Testis (tissue), 2 donors: ENCODE measurements at regions not wholly inside any gene's neighbourhood (a gene's known extent, or its start where the extent isn't known, plus 50 kb on each side); places are given as distances from the start of the nearest gene placed in this dataset.

ENCODE experiments used
- DNase-seq: peaks from one replicate; pipeline ENCODE4 v3.0.0-alpha.2; 2019
- H3K27ac ChIP-seq, 2 donors: fragments of 200-600 bp; sonication (generic); one replicate each; pipeline ENCODE4 v1.5.1; 2019
- H3K27me3 ChIP-seq: fragments of 200-600 bp; sonication (generic); one replicate; pipeline ENCODE4 v1.5.1; 2019
- H3K36me3 ChIP-seq: fragments of 200-600 bp; sonication (generic); one replicate; pipeline ENCODE4 v1.5.1; 2017; ENCODE audit warnings: low read depth; ENCODE audit errors: missing control alignments
- H3K4me1 ChIP-seq: fragments of 200-600 bp; sonication (generic); one replicate; pipeline ENCODE4 v1.5.1; 2019
- H3K4me3 ChIP-seq, 2 donors: fragments of 200-600 bp; sonication (generic); one replicate each; pipeline ENCODE4 v1.5.1; 2017 to 2019
- H3K9me3 ChIP-seq: fragments of 200-600 bp; sonication (generic); one replicate; pipeline ENCODE4 v1.5.1; 2017
- CTCF ChIP-seq, 3 experiments: fragments of 450-650 bp in 2 of 3; fragments of 200-600 bp in 1 of 3; sonication (generic) in 1 of 3; IDR thresholded peaks; one replicate each; pipeline ENCODE4 v1.5.1; 2016 to 2019; ENCODE audit warnings: antibody characterized with exemption in 3 of 3, mild to moderate bottlenecking in 2 of 3, moderate library complexity in 1 of 3
- POLR2A ChIP-seq: fragments of 450-650 bp; IDR thresholded peaks from one replicate; pipeline ENCODE4 v1.6.1; 2017; ENCODE audit warnings: antibody characterized with exemption, mild to moderate bottlenecking, moderate library complexity
- WGBS, 2 donors: methylation state at CpG; one replicate each; pipeline ENCODE4 v1.1.5; 2018; 5-methylcytosine and 5-hydroxymethylcytosine counted together
- intact Hi-C: fragments of 100-400 bp; cut with DNase I; formaldehyde crosslinking; loops from one replicate; pipeline ENCODE4 v1.15.1; 2023; ENCODE audit warnings: low total_unique reads

GRCh38 chr12:93032758-93033157 is 103.7 kb upstream of the EEA1 start:
- Histone ChIP-seq H3K4me1 (no peaks in the 10 kb centered on the region), H3K27ac (no peak overlapping the region), H3K36me3 (no peaks in the 10 kb centered on the region), H3K9me3 (no peaks in the 10 kb centered on the region), H3K27me3 (no peaks in the 10 kb centered on the region), H3K4me3 (no peak overlapping the region)
- TF ChIP-seq POLR2A (no peak), CTCF (IDR thresholded peaks at IDR 0.05) (no peak)
- intact Hi-C loops: no loop called here
- no peak for DNase-seq

GRCh38 chr12:93033948-93034347 is 104.9 kb upstream of the EEA1 start:
- H3K9me3 ChIP-seq: no peaks in the 10 kb centered on the region
- H3K27ac ChIP-seq: no peak overlapping the region
- TF ChIP-seq POLR2A (no peak), CTCF (IDR thresholded peaks at IDR 0.05) (no peak)
- H3K27me3 ChIP-seq: no peaks in the 10 kb centered on the region
- H3K4me1 ChIP-seq: no peaks in the 10 kb centered on the region
- H3K36me3 ChIP-seq: no peaks in the 10 kb centered on the region
- no peak overlapping the region for H3K4me3 ChIP-seq
- DNase-seq: no peak
- 91 to 100% methylated on average over 1 of the region's 1 CpG for WGBS, 2 donors
- intact Hi-C loops: no loop called here

GRCh38 chr12:93039062-93039461 is 110.0 kb upstream of the EEA1 start:
- no peak for TF ChIP-seq CTCF (IDR thresholded peaks at IDR 0.05)
- no peak for TF ChIP-seq POLR2A
- Histone ChIP-seq H3K27ac (no peak overlapping the region), H3K4me3 (no peak overlapping the region), H3K4me1 (no peaks in the 10 kb centered on the region), H3K27me3 (no peaks in the 10 kb centered on the region), H3K9me3 (no peaks in the 10 kb centered on the region), H3K36me3 (no peaks in the 10 kb centered on the region)
- DNase-seq: no peak
- 71 to 81% methylated on average over 4 of the region's 4 CpGs for WGBS, 2 donors
- intact Hi-C loops: no loop called here

DNA sequence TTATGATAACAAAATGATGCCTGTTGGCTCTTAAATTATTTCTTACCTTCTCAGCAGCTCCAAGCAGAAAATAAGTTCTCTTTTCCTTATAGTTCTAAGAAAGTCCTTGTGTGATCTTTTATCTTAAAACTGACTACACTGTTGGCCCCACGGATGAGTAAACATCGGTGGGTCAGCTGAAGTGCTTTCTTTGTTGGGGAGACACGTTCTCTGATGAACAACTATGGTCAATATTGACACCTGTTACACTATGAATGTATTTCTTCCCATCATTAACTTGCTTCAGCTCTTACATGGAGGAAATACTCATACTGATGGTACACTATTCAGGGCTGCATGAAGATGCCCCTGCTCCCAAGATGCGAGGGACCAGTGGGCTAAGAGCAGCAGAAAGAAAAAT is 110.8 kb upstream of the EEA1 start:
- Histone ChIP-seq H3K9me3 (no peaks in the 10 kb centered on the region), H3K27ac (no peak overlapping the region), H3K4me1 (no peaks in the 10 kb centered on the region), H3K36me3 (no peaks in the 10 kb centered on the region), H3K4me3 (no peak overlapping the region), H3K27me3 (no peaks in the 10 kb centered on the region)
- no peak for DNase-seq
- intact Hi-C loops: no loop called here
- 78 to 92% methylated on average over 4 of the region's 4 CpGs for WGBS, 2 donors
- no peak for TF ChIP-seq POLR2A

- no peaks in the 10 kb centered on the region for H3K4me1 ChIP-seq
- intact Hi-C loops: no loop called here
- WGBS, 2 donors: 86 to 93% methylated on average over 3 of the region's 3 CpGs
- no peak overlapping the region for H3K27ac ChIP-seq
- no peaks in the 10 kb centered on the region for H3K36me3 ChIP-seq
- H3K27me3 ChIP-seq: no peaks in the 10 kb centered on the region
- H3K4me3 ChIP-seq: no peak overlapping the region
- no peak for TF ChIP-seq CTCF (IDR thresholded peaks at IDR 0.05)
- DNase-seq: no peak
- no peaks in the 10 kb centered on the region for H3K9me3 ChIP-seq
Observed at GRCh38 chr12:93040367-93040766, 111.3 kb upstream of the EEA1 start.
